ENCODE measurements at regions not wholly inside any gene's neighbourhood (a gene's known extent, or its start where the extent isn't known, plus 50 kb on each side); places are given as distances from the start of the nearest gene placed in this dataset.

DNA sequence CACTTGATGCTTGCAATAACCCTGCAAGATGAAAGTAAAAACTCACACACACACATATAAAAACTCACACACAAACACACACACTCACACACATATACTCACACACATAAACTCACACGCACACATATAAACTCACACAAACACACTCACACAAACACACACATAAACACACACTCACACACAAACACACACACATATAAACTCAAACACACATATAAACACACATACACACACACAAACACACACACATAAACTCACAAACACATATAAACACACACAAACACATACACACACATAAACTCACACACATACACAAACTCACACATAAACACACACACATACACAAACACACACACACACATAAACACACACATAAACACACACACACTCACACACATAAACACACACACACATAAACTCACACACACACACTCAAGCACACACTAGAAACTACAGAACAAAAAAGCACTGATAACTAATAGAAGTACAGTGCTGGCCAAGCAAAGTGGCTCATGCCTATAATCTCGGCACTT lies 117.7 kb upstream of the TEKT4 start:
- Histone ChIP-seq H3K9me1 (ENCODE audit: insufficient read depth, low read length) (no peaks in the 10 kb centered on the region), H3K4ac (ENCODE audit: low read depth, low read length) (no peak overlapping the region), H3K56ac (ENCODE audit: extremely low read depth, insufficient read depth, low read length) (no peak overlapping the region), H3K4me3 (ENCODE audit: insufficient read depth, low read depth, low read length) (no peak overlapping the region), H3K79me1 (ENCODE audit: low read depth in 1 of 2, low read length in 2 of 2) (no peaks in the 10 kb centered on the region), H3K4me2 (ENCODE audit: low read depth, low read length) (no peak overlapping the region), H3K18ac (ENCODE audit: low read depth, low read length) (no peak overlapping the region), H3K27ac (ENCODE audit: insufficient read depth, low read length) (no peak overlapping the region), H4K20me1 (ENCODE audit: insufficient read depth, low read length) (no peaks in the 10 kb centered on the region), H3K4me1 (ENCODE audit: control insufficient read depth, insufficient read depth, low read length) (no peaks in the 10 kb centered on the region), H2AK5ac (ENCODE audit: low read depth, low read length) (no peak overlapping the region), H2AFZ (replicated peaks; ENCODE audit: low read length, poor library complexity) (no peak overlapping the region), H2BK20ac (ENCODE audit: low read depth, low read length) (no peak overlapping the region), H2AK9ac (replicated peaks; ENCODE audit: low read depth, low read length, poor library complexity) (no peak overlapping the region), H3K27me3 (ENCODE audit: control insufficient read depth, insufficient read depth, low read length) (no peaks in the 10 kb centered on the region), H3K36me3 (ENCODE audit: control insufficient read depth, insufficient read depth, low read length) (no peaks in the 10 kb centered on the region), H2BK120ac (ENCODE audit: low read depth, low read length) (no peak overlapping the region), H4K5ac (ENCODE audit: low read depth, low read length) (no peak overlapping the region), H2BK5ac (ENCODE audit: low read depth, low read length, poor library complexity, severe bottlenecking) (peak overlapping the region; percentile 76), H4K8ac (ENCODE audit: low read depth in 2 of 2, low read length in 2 of 2) (no peak overlapping the region), H4K91ac (ENCODE audit: insufficient read depth, low read depth, low read length) (no peak overlapping the region), H2BK15ac (ENCODE audit: low read depth, low read length) (no peak overlapping the region), H3K9ac (ENCODE audit: low read depth, low read length) (no peak overlapping the region), H3K23ac (ENCODE audit: low read depth, low read length) (no peak overlapping the region), H3K9me3 (ENCODE audit: control insufficient read depth, insufficient read depth, low read length) (no peaks in the 10 kb centered on the region), H3K14ac (replicated peaks; ENCODE audit: low read depth, low read length) (no peak overlapping the region)
- WGBS, 2 experiments (ENCODE audit: extremely low coverage in 2 of 2, insufficient read length in 1 of 2): 60% methylated on average over 1 of the region's 2 CpGs; no CpG with 5 or more reads in 1 of the 2 experiments
- TF ChIP-seq, protein P1, sequence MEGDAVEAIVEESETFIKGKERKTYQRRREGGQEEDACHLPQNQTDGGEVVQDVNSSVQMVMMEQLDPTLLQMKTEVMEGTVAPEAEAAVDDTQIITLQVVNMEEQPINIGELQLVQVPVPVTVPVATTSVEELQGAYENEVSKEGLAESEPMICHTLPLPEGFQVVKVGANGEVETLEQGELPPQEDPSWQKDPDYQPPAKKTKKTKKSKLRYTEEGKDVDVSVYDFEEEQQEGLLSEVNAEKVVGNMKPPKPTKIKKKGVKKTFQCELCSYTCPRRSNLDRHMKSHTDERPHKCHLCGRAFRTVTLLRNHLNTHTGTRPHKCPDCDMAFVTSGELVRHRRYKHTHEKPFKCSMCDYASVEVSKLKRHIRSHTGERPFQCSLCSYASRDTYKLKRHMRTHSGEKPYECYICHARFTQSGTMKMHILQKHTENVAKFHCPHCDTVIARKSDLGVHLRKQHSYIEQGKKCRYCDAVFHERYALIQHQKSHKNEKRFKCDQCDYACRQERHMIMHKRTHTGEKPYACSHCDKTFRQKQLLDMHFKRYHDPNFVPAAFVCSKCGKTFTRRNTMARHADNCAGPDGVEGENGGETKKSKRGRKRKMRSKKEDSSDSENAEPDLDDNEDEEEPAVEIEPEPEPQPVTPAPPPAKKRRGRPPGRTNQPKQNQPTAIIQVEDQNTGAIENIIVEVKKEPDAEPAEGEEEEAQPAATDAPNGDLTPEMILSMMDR (conservative IDR thresholded peaks at IDR 0.05; ENCODE audit: low read depth, low read length): no peak
- TF ChIP-seq MAFK (IDR thresholded peaks at IDR 0.05; ENCODE audit: low read depth, low read length) (no peak), RCOR1 (IDR thresholded peaks at IDR 0.05; ENCODE audit: insufficient replicate concordance, low read length) (no peak), RAD21 (IDR thresholded peaks at IDR 0.05; ENCODE audit: low read length) (no peak), MAZ (IDR thresholded peaks at IDR 0.05; ENCODE audit: borderline replicate concordance, low read depth, low read length) (no peak), BHLHE40 (IDR thresholded peaks at IDR 0.05; ENCODE audit: low read depth, low read length) (no peak), POLR2A (IDR thresholded peaks at IDR 0.05; ENCODE audit: low read depth, low read length) (no peak), MXI1 (IDR thresholded peaks at IDR 0.05; ENCODE audit: borderline replicate concordance, low read depth, low read length) (no peak), NFE2L2 (IDR thresholded peaks at IDR 0.05; ENCODE audit: low read depth, low read length) (no peak), SMC3 (IDR thresholded peaks at IDR 0.05; ENCODE audit: low read depth, low read length) (no peak)
- TF ChIP-seq, protein P2, sequence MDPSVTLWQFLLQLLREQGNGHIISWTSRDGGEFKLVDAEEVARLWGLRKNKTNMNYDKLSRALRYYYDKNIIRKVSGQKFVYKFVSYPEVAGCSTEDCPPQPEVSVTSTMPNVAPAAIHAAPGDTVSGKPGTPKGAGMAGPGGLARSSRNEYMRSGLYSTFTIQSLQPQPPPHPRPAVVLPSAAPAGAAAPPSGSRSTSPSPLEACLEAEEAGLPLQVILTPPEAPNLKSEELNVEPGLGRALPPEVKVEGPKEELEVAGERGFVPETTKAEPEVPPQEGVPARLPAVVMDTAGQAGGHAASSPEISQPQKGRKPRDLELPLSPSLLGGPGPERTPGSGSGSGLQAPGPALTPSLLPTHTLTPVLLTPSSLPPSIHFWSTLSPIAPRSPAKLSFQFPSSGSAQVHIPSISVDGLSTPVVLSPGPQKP (IDR thresholded peaks at IDR 0.05; ENCODE audit: borderline replicate concordance, low read depth, low read length): no peak
- intact Hi-C loops (cut with micrococcal nuclease): no loop called here
- ChIA-PET CTCF (no interaction called here), POLR2A (ENCODE audit: unreplicated experiment) (no interaction called here)
- dilution Hi-C loops (cut with HindIII; ENCODE audit: low sequenced_read_pairs, unreplicated experiment): no loop called here
- in situ Hi-C loops (cut with MboI; ENCODE audit: low sequenced_read_pairs): no loop called here
- DNase-seq (no peak), ATAC-seq (ENCODE audit: low read depth) (no peak)
- no TSS peak for BruUV-seq (replicated peaks)
